Effector memory CD4-positive, alpha-beta T cell (primary cell): ENCODE measurements at regions not wholly inside any gene's neighbourhood (a gene's known extent, or its start where the extent isn't known, plus 50 kb on each side); places are given as distances from the start of the nearest gene placed in this dataset.
"Not testable (repeated sequence)": the region's sequence is repeated elsewhere in the genome, so short reads cannot be mapped to it uniquely, and the experiment has no call there.

ENCODE experiments used
- DNase-seq, 3 donors: peaks; one replicate each; pipeline ENCODE4 v3.0.0-alpha.2; 2020
- H3K27ac ChIP-seq: 2 replicates; pipeline ENCODE4 v1.7.0; 2013; ENCODE audit warnings: mild to moderate bottlenecking, low read length, moderate library complexity; ENCODE audit not compliant: insufficient read depth, poor library complexity, severe bottlenecking
- H3K27me3 ChIP-seq: replicated peaks from 2 replicates; pipeline ENCODE4 v1.7.0; 2013; ENCODE audit warnings: mild to moderate bottlenecking, low read length; ENCODE audit not compliant: insufficient read depth, control insufficient read depth, poor library complexity, severe bottlenecking
- H3K36me3 ChIP-seq: 2 replicates; pipeline ENCODE4 v1.7.0; 2013; ENCODE audit warnings: mild to moderate bottlenecking, low read length, moderate library complexity; ENCODE audit not compliant: control insufficient read depth, insufficient read depth
- H3K4me1 ChIP-seq: 2 replicates; pipeline ENCODE4 v1.7.0; 2013; ENCODE audit warnings: low read length, mild to moderate bottlenecking; ENCODE audit not compliant: control insufficient read depth, insufficient read depth, poor library complexity, severe bottlenecking
- H3K4me3 ChIP-seq: 2 replicates; pipeline ENCODE4 v1.7.0; 2013; ENCODE audit warnings: low read length, low read depth, mild to moderate bottlenecking; ENCODE audit not compliant: insufficient read depth, poor library complexity, severe bottlenecking
- H3K9me3 ChIP-seq: 2 replicates; pipeline ENCODE4 v1.7.0; 2013; ENCODE audit warnings: mild to moderate bottlenecking, low read length, moderate library complexity; ENCODE audit not compliant: control insufficient read depth

DNA sequence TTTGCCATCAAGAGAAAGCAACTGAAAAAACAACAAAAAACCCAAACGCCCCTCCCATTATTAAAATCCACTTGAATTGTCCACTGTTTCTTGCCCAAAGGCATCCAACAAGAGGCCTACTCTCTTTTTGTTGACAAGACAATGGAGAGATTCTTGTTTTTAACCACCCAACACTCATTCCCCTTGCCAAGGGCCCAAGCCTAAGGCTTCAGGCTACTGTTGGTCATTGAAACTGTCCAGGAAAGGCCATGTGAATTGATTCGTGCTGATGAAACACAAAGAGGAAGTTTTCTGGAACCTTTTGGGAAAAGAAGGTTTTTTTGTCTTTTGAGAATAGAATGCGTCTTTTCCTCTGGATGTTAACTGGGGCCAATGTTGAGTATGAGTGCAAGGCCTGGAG, 157.4 kb upstream of the PFN2 start:
- no peaks in the 10 kb centered on the region for H3K27me3 ChIP-seq
- DNase-seq: no peak
- no peaks in the 10 kb centered on the region for H3K36me3 ChIP-seq
- no peak overlapping the region for H3K27ac ChIP-seq
- no peaks in the 10 kb centered on the region for H3K4me1 ChIP-seq
- no peak overlapping the region for H3K4me3 ChIP-seq
- no peaks in the 10 kb centered on the region for H3K9me3 ChIP-seq

DNA sequence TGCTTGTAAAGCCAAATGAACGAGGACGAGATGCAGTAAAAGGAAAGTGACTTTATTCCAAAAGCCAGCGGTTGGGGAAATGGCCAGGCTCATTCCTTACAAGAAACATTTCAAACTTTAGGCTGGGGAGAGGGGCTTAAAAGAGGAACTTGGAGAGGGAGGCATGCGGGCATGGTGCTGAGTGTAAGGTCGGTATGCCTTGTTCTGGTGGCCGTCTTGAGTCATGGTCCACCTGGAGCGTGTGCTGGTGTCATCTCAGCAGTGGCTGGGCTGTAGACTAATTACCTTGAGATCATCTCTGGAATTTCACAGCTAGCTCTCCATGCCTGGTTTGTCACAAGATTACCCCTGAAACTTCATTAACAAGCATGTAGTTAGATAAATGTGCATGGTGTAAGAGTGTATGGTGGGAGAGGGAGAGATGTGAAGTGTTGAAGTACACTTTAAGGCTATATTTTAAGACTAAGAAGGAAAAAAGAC, 156.4 kb upstream of the PFN2 start:
- Histone ChIP-seq H3K4me1 (no peaks in the 10 kb centered on the region), H3K27ac (no peak overlapping the region), H3K4me3 (no peak overlapping the region), H3K27me3 (no peaks in the 10 kb centered on the region), H3K9me3 (no peaks in the 10 kb centered on the region), H3K36me3 (no peaks in the 10 kb centered on the region)
- DNase-seq: no peak

DNA sequence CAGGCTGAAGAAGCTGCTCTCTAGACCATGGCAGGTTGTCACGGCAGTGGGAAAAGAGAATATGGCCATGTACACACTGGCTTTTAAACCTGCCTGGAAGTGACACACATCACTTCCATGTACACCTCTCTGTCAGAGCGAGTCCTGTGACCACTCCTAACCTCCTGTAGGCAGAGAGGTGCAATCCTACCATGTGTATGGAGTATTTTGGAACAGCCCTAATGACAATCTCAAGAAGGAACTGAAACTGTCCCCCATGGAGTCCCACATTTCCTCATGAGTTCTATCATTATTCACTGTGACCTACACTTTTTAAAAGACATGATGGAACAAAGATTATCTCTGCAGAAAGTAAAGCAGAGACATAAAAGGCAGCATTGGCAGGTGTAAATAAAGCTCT, 153.4 kb upstream of the PFN2 start:
- H3K27ac ChIP-seq: no peak overlapping the region
- no peaks in the 10 kb centered on the region for H3K36me3 ChIP-seq
- no peaks in the 10 kb centered on the region for H3K4me1 ChIP-seq
- DNase-seq: no peak
- no peaks in the 10 kb centered on the region for H3K9me3 ChIP-seq
- H3K27me3 ChIP-seq: no peaks in the 10 kb centered on the region
- H3K4me3 ChIP-seq: no peak overlapping the region

DNA sequence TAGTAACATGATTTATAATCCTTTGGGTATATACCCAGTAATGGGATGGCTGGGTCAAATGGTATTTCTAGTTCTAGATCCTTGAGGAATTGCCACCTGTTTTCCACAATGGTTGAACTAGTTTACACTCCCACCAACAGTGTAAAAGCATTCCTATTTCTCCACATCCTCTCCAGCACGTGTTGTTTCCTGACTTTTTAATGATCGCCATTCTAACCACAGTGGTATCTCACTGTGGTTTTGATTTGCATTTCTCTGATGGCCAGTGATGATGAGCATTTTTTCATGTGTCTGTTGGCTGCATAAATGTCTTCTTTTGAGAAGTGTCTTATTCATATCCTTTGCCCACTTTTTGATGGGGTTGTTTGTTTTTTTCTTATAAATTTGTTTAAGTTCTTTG, 152.6 kb upstream of the PFN2 start:
- not testable (repeated sequence) for H3K4me1 ChIP-seq, DNase-seq, H3K9me3 ChIP-seq, H3K36me3 ChIP-seq, H3K27ac ChIP-seq, H3K4me3 ChIP-seq, H3K27me3 ChIP-seq

DNA sequence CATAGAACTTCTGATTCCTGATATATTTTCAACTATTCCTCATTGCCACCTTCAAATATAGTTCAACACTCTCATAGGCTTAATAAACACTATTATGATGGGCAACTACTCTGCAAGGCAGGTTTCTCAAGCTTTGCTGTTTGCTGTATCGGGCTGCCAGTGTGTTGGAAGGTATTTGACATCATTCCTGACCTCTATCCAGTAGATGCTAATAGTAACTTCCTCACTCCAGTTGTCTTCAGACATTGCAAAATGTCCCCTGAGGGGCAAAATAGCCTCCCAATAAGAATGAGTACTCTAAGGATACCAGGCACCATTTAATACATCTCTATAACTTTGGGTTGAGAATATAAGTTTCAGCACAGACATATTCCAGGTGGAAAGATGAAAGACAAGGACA, 147.5 kb upstream of the PFN2 start:
- no peak overlapping the region for H3K4me3 ChIP-seq
- no peak for DNase-seq
- no peaks in the 10 kb centered on the region for H3K9me3 ChIP-seq
- no peak overlapping the region for H3K27ac ChIP-seq
- no peaks in the 10 kb centered on the region for H3K36me3 ChIP-seq
- H3K4me1 ChIP-seq: no peaks in the 10 kb centered on the region
- H3K27me3 ChIP-seq: peaks cover 7% of the 10 kb centered on the region

DNA sequence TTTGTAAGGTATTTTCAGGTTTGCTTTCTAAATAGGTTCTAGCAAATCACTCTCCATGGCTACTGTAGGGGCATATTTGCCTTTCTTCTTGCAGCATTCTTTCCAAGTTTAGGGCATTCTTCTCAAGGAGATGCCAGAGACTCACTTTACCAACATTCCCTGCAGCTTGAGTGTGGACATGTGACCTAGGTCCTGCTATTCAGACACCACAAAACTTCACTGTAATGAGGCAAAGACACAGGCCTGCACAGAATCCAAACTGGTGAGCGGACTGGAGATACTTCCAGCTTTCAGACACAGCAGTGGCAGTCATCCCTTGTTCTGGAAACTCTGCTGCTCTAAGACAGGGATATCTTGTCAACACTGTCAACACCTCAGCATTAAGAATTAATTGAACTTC, 146.4 kb upstream of the PFN2 start:
- peaks cover 7% of the 10 kb centered on the region for H3K27me3 ChIP-seq
- H3K9me3 ChIP-seq: no peaks in the 10 kb centered on the region
- no peak overlapping the region for H3K4me3 ChIP-seq
- no peak for DNase-seq
- H3K4me1 ChIP-seq: no peaks in the 10 kb centered on the region
- H3K36me3 ChIP-seq: no peaks in the 10 kb centered on the region
- no peak overlapping the region for H3K27ac ChIP-seq

DNA sequence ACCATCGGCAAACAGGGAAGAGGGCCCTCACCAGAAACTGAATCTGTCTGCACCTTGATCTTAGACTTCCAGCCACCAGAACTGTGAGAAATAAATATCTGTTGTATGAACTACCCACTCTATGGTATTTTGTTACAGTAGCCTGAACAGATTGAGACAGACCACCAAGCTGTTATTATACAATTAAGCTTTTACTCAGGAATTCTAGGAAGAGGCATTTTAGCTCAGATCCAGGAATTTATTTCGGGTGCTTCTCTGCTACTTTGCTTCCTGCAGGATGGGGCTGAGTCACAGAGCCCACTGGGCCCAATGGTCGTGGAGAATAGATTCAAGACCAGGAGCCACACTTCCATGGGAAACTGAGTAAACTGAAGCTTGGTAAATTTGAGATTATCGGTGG, 145.5 kb upstream of the PFN2 start:
- Histone ChIP-seq H3K27ac (no peak overlapping the region), H3K4me1 (no peaks in the 10 kb centered on the region), H3K27me3 (peaks cover 7% of the 10 kb centered on the region), H3K9me3 (no peaks in the 10 kb centered on the region), H3K4me3 (no peak overlapping the region), H3K36me3 (no peaks in the 10 kb centered on the region)
- DNase-seq: no peak

DNA sequence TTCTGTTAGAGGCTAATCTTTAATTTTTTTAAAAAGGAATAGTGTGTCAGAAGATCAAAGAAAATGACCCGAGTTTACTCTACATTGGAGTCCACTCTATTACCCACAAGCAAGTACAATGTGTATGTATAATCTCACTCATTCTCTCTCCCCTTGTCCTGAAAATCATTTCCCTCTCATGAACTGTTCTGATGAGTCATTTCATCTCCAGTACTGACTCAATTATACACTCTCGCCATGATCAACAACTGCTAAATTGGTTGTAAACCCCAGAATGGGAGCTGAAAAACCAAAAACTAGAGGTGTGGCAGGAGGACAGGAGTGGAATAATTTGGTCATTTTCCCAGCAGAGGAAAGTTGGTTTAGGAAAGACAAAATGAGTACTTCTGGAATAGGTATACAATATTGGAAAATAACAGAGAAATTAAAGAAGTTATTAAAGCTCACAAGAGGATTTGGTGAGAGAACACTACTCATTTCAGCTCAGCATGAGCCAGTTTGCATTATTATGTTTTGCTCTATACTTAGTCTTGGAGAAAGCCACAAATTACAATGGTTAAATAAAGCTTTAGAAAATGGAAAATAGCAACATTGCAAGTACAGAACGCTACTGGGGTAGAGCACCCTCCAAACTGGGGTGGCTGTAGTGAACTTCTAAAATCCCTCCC, 144.3 kb upstream of the PFN2 start:
- no peaks in the 10 kb centered on the region for H3K36me3 ChIP-seq
- no peak overlapping the region for H3K27ac ChIP-seq
- DNase-seq: no peak
- peaks cover 7% of the 10 kb centered on the region for H3K27me3 ChIP-seq
- H3K9me3 ChIP-seq: no peaks in the 10 kb centered on the region
- no peak overlapping the region for H3K4me3 ChIP-seq
- no peaks in the 10 kb centered on the region for H3K4me1 ChIP-seq

DNA sequence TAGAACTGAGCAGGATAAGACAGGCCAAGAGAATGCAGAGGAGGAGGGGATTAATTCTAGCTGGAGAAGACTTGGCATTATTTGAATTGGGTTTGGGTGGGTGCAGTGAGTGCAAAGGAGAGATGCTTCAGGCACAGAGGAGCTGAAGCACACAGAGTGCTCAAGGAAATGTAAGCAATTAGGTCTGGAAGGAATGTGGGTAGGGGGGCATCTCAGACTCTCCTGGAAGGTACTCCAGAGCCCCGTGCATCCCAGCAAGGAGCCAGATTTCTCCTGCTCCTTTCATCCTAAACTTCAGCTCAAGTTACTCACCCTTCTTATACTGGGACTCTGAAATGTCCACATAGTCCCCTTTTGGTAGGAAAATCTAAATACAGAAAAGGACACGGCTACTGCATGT, 143.6 kb upstream of the PFN2 start:
- Histone ChIP-seq H3K9me3 (no peaks in the 10 kb centered on the region), H3K27ac (no peak overlapping the region), H3K27me3 (peaks cover 7% of the 10 kb centered on the region), H3K4me3 (no peak overlapping the region), H3K36me3 (no peaks in the 10 kb centered on the region), H3K4me1 (no peaks in the 10 kb centered on the region)
- DNase-seq: no peak

DNA sequence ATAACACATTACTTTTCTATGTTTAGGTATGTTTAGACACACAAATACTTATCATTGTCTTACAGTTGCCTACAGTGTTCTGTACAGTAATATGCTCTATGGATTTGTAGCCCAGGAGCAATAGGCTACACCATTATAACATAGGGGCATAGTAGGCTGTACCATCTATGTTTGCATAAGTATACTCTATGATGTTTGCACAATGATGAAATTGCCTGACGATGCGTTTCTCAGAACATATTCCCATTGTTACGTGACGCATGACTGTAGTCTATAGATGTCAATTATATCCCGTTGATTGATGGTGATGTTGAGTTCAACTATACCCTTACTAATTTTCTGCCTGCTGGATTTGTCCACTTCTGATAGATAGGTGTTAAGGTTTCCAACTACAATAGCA, 139.4 kb upstream of the PFN2 start:
- Histone ChIP-seq H3K9me3 (no peaks in the 10 kb centered on the region), H3K4me1 (no peaks in the 10 kb centered on the region), H3K27me3 (no peaks in the 10 kb centered on the region), H3K36me3 (no peaks in the 10 kb centered on the region), H3K4me3 (no peak overlapping the region), H3K27ac (no peak overlapping the region)
- no peak for DNase-seq
